Fibroblast of pulmonary artery (primary cell): ENCODE measurements at regions not wholly inside any gene's neighbourhood (a gene's known extent, or its start where the extent isn't known, plus 50 kb on each side); places are given as distances from the start of the nearest gene placed in this dataset.

Experiments used
- DNase-seq: peaks from one replicate; pipeline ENCODE4 v3.0.0-alpha.2; 2010; ENCODE audit warnings: low read depth
- H3K4me3 ChIP-seq: replicated peaks from 2 replicates; pipeline ENCODE4 v1.5.1; 2011; ENCODE audit warnings: low read depth, mild to moderate bottlenecking, control low read depth, low read length, moderate library complexity
- CTCF ChIP-seq: IDR thresholded peaks from 2 replicates; pipeline ENCODE4 v1.5.1; 2011; ENCODE audit warnings: mild to moderate bottlenecking, control low read depth, low read length, inconsistent platforms; ENCODE audit errors: missing control alignments

DNA sequence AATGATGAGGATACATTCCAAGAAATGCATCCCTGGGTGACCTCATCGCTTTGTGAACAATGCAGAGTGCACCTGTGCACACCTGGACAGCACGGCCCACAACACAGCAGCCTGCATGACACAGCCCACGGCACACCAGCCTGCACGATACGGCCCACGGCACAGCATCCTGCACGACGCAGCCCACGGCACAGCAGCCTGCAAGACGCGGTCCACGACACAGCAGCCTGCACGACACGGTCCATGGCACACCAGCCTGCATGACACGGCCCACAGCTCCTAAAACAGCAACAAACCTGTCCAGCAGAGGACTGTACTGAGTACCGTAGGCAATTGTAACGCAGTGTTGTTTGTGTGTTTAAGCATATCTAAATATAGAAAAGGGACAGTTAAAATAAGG is 134.7 kb upstream of the PPP2R2D start:
- H3K4me3 ChIP-seq = no peak overlapping the region
- no peak for DNase-seq
- no peak for TF ChIP-seq CTCF

DNA sequence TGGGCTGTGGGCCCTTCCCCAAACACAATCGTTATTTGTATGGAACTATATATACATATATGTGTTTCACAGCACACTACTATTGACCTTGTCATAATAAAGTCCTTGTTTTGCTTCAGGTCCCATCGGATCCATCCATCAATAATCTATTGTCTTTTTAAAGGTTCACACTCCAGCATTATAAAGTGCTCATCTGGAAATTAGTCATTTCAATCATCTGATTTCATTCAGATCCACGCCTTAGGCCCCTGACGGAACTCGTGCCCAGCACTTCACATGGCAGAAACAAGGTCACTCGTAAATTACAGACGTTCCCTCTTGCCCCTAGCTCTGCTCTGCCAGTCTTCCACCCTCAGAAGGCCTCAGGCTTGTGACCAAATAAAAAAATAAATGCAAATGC is 133.1 kb upstream of the PPP2R2D start:
- DNase-seq = no peak
- no peak for TF ChIP-seq CTCF
- no peak overlapping the region for H3K4me3 ChIP-seq

- no peak for TF ChIP-seq CTCF
- no peak overlapping the region for H3K4me3 ChIP-seq
- DNase-seq = no peak
These were observed 131.0 kb upstream of the PPP2R2D start for GRCh38 chr10:131769571-131770410.

GRCh38 chr10:131770946-131771633 is 129.7 kb upstream of the PPP2R2D start:
- no peak for TF ChIP-seq CTCF
- H3K4me3 ChIP-seq = no peak overlapping the region
- DNase-seq = no peak

DNA sequence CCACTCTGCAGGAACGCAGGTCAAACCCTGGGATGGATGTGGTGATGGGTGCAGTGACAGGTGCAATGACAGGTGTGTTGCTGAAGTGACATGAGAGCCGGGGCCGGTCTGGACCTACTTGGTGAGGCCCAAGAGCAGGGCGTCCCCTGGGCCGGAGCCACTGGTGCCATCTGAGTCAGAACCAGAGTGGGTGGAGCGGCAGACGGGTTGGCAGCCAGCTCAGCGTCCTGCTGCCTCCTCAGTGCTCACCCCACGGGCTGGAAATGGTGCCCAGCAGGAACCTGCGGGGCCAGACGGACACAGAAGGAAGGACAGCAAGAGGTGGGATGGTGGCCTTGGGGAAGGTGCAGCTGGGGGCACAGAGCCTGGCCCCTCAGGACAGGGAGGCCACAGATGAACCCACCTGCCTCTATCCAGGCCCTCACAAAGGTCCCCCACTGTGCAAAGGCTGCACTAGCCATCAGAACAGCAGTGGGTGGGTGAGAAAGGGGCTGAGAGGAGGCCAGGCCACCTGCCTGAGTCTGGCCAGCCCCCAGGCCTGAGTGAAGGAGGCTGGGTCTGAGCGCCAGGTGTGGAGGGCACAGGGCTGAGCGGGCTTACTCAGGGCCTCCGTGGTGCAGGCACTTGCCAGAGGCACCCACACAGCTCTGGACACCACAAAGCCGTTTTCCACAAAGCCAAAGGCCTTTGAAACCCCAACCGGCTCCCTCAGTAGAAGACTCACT is 129.0 kb upstream of the PPP2R2D start:
- DNase-seq = no peak
- H3K4me3 ChIP-seq = no peak overlapping the region
- no peak for TF ChIP-seq CTCF

DNA sequence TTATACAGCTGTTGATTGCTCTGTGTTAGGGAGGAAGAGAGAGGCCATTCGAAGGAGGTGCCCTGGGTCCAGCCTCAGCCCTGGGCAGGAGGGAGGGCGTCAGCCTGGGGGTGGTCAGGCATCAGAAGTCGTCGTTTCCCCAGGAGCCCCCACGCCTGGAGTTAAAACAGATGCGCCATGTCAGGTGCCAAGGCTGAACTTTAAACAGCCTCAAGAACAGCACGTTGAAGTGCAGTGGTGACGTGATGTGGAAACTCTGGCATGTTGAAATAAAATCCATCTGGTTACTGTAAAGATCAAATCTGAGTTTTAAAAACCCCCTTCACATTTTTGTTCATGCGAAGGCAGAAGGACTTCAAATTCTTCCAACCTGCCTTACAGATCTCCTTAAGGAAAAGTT is 128.4 kb upstream of the PPP2R2D start:
- no peak for DNase-seq
- no peak for TF ChIP-seq CTCF
- no peak overlapping the region for H3K4me3 ChIP-seq
